ENCODE measurements at regions not wholly inside any gene's neighbourhood (a gene's known extent, or its start where the extent isn't known, plus 50 kb on each side); places are given as distances from the start of the nearest gene placed in this dataset.

DNA sequence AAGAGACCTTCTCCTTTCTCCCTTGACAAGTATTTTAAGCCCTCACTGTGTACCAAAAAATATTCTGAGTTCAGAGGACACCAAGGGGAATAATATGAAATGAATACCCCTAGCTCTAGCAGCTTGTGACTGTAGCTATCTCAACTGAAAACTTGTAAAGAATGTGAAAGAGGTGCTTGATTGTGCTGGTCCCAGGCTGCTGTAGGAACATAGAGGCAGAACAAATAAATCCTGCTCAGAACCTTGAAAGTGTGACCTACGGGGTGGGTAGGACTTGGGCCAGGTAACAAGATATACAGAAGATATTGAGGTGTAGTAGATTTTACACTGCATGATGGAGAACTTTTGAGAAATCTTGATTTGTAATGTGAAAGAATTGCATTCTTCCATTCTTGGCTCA, 606.8 kb downstream of the TOX3 start:
- H3K4me3 ChIP-seq (ENCODE audit: low read depth, low read length): no peak overlapping the region
- no peak for DNase-seq (ENCODE audit: low read depth)
- TF ChIP-seq, protein P1, sequence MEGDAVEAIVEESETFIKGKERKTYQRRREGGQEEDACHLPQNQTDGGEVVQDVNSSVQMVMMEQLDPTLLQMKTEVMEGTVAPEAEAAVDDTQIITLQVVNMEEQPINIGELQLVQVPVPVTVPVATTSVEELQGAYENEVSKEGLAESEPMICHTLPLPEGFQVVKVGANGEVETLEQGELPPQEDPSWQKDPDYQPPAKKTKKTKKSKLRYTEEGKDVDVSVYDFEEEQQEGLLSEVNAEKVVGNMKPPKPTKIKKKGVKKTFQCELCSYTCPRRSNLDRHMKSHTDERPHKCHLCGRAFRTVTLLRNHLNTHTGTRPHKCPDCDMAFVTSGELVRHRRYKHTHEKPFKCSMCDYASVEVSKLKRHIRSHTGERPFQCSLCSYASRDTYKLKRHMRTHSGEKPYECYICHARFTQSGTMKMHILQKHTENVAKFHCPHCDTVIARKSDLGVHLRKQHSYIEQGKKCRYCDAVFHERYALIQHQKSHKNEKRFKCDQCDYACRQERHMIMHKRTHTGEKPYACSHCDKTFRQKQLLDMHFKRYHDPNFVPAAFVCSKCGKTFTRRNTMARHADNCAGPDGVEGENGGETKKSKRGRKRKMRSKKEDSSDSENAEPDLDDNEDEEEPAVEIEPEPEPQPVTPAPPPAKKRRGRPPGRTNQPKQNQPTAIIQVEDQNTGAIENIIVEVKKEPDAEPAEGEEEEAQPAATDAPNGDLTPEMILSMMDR (conservative IDR thresholded peaks at IDR 0.05; ENCODE audit: low read depth, low read length): no peak

DNA sequence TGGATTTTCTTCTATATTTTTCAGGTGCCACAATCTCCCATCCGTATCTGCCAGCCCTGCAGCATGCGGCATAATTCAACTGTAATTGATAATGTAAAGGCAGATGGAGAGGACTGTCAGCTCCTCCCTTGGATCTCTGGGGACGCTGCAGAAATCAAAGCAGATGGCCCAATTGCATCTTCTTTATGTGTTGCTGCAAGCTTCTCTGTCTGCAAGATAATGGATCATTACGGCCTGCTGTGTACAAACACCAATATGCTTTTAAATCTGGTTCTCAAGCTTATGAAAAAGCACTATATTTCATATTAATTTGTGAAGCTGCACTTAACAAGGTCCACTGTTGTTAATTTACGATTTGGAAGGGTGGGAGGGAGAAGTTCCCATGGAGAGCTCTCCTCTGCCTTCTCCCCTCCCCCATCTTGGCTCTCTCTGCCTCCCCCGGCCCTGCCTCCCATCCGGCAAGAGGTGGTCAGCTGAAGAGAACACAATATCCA, 607.5 kb downstream of the TOX3 start:
- H3K4me3 ChIP-seq (ENCODE audit: low read depth, low read length): no peak overlapping the region
- DNase-seq (ENCODE audit: low read depth): no peak
- TF ChIP-seq, protein P1 (conservative IDR thresholded peaks at IDR 0.05; ENCODE audit: low read depth, low read length): no peak

DNA sequence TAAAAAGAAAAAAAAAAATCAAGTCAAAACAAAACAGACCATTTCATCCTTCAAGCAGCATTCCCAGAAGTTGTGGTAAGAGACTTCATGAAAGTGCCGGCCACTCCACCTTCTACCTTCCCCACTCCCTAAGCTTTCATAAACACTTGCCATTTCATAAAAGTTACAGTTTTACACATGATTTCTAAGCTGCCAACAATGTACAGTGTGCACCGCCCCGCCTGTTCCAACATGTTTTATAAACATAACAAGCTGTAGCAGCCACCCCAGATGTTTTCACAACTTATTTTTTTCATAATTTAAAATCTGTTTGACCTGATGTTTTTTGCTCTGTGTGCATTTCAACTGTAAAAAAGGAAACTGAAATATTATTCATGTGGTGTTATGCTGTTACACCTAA, 608.1 kb downstream of the TOX3 start:
- TF ChIP-seq, protein P1 (conservative IDR thresholded peaks at IDR 0.05; ENCODE audit: low read depth, low read length): no peak
- DNase-seq (ENCODE audit: low read depth): no peak
- no peak overlapping the region for H3K4me3 ChIP-seq (ENCODE audit: low read depth, low read length)

DNA sequence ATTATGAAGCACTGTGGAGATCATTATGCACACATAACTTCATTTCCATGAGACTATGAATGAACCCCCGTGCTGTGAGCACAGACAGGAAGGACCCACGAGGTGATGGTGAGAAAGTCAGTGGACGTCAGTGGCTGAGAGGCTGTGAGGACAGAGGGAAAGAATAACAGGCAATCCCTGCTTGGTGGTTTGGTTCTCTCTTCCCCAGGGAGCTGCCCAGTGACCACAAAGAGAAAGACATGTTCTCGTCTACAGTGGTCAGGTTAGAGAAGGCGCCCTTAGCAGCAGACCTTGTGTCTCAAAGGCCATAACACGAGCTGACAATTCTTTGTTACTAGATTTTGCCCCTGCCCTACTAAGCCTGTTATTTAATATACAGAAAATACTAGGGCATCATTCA, 609.2 kb downstream of the TOX3 start:
- no peak for DNase-seq (ENCODE audit: low read depth)
- H3K4me3 ChIP-seq (ENCODE audit: low read depth, low read length): no peak overlapping the region
- TF ChIP-seq, protein P1 (conservative IDR thresholded peaks at IDR 0.05; ENCODE audit: low read depth, low read length): no peak

DNA sequence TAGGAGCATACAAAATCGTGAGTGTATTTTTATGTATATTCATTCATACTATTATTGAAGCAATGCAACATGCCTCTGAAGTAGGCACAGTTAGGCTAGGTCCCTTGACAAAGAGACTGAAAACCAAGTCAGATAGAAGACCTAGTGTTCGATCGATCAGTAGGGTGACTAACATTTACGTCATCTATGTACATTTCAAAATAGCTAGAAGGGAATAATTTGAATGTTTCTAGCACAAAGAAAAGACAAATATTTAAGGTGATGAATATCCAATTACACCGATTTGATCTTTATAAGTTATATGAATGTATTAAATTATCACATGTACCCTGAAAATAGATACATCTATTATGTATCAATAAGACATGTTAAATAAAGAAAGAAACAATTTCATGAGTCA, 610.1 kb downstream of the TOX3 start:
- no peak overlapping the region for H3K4me3 ChIP-seq (ENCODE audit: low read depth, low read length)
- no peak for DNase-seq (ENCODE audit: low read depth)
- TF ChIP-seq, protein P1 (conservative IDR thresholded peaks at IDR 0.05; ENCODE audit: low read depth, low read length): no peak

DNA sequence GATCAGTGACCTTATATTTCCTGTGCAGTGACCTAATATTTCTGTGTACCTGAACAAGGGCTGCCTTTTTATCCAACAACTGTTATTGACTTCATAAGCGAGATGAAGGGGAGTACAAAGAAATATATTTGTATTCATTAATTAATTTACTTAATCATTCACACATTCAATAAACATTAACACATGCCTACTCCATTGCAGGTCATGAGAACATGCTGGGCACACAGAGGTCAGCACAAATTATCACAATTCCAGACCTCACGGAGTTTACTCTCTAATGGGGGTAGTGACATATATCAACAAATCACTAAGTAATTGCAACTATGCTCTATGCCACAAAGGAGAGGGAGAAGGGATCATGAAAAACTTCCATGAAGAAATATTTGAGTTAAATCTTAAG, 614.6 kb downstream of the TOX3 start:
- no peak overlapping the region for H3K4me3 ChIP-seq (ENCODE audit: low read depth, low read length)
- TF ChIP-seq, protein P1 (conservative IDR thresholded peaks at IDR 0.05; ENCODE audit: low read depth, low read length): no peak
- DNase-seq (ENCODE audit: low read depth): no peak

DNA sequence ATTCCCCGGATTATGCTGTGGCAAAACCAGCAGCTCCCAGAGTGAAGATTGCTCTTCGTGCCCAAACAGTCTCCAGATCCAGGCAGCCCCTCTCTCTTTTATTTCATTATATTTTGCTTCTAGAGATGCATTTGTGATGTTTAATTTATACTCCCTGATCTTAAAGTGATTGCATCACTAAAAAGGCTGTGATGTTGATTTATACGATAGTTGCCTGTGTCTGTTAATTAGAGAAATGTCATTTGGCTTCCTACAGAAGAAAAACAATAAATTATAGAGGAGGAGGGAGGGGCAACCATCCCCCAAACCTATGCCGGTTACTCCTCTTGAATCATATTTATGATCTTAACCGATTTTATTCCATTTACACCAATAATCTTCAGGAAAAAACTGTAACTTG, 615.3 kb downstream of the TOX3 start:
- TF ChIP-seq, protein P1 (conservative IDR thresholded peaks at IDR 0.05; ENCODE audit: low read depth, low read length): no peak
- no peak overlapping the region for H3K4me3 ChIP-seq (ENCODE audit: low read depth, low read length)
- no peak for DNase-seq (ENCODE audit: low read depth)

Measured in epithelial cell of proximal tubule (primary cell).